Loucy (cell line): ENCODE measurements at regions not wholly inside any gene's neighbourhood (a gene's known extent, or its start where the extent isn't known, plus 50 kb on each side); places are given as distances from the start of the nearest gene placed in this dataset.

Source experiments
- EZH2phosphoT487 ChIP-seq: fragments of 200-600 bp; IDR thresholded peaks from 2 replicates; pipeline ENCODE4 v1.6.1; 2018; ENCODE audit warnings: antibody characterized with exemption, mild to moderate bottlenecking, moderate library complexity, borderline replicate concordance
- TF ChIP-seq, protein P1 (sequence below): fragments of 200-600 bp; sonication (generic); conservative IDR thresholded peaks from 2 replicates; pipeline ENCODE4 v1.5.1; 2014; ENCODE audit warnings: mild to moderate bottlenecking, antibody characterized with exemption, low read length

- TF ChIP-seq, protein P1, sequence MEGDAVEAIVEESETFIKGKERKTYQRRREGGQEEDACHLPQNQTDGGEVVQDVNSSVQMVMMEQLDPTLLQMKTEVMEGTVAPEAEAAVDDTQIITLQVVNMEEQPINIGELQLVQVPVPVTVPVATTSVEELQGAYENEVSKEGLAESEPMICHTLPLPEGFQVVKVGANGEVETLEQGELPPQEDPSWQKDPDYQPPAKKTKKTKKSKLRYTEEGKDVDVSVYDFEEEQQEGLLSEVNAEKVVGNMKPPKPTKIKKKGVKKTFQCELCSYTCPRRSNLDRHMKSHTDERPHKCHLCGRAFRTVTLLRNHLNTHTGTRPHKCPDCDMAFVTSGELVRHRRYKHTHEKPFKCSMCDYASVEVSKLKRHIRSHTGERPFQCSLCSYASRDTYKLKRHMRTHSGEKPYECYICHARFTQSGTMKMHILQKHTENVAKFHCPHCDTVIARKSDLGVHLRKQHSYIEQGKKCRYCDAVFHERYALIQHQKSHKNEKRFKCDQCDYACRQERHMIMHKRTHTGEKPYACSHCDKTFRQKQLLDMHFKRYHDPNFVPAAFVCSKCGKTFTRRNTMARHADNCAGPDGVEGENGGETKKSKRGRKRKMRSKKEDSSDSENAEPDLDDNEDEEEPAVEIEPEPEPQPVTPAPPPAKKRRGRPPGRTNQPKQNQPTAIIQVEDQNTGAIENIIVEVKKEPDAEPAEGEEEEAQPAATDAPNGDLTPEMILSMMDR, result no peak
- TF ChIP-seq EZH2phosphoT487, result no peak
Measured at GRCh38 chr4:22090661-22091351, 142.2 kb upstream of the KCNIP4 start.
